Posterior cingulate gyrus (tissue), 11 donors: ENCODE measurements at regions not wholly inside any gene's neighbourhood (a gene's known extent, or its start where the extent isn't known, plus 50 kb on each side); places are given as distances from the start of the nearest gene placed in this dataset.
"Not testable (repeated sequence)": the region's sequence is repeated elsewhere in the genome, so short reads cannot be mapped to it uniquely, and the experiment has no call there.

ENCODE experiments used
- DNase-seq, 10 donors: peaks; one replicate each; pipeline versions ENCODE4 v3.0.0 to v3.0.0-alpha.2; 2020 to 2021; ENCODE audit warnings: mixed read lengths in 3 of 10
- intact Hi-C: fragments of 100-400 bp; cut with DNase I; formaldehyde crosslinking; loops from one replicate; pipeline ENCODE4 v1.15.1; 2023

- no peak for DNase-seq
- intact Hi-C loops: no loop called here
Measured at GRCh38 chr3:4139462-4140140, 163.6 kb upstream of the SETMAR start.

GRCh38 chr3:4140921-4141320, 162.2 kb upstream of the SETMAR start:
- intact Hi-C loops: no loop called here
- no peak for DNase-seq

DNA sequence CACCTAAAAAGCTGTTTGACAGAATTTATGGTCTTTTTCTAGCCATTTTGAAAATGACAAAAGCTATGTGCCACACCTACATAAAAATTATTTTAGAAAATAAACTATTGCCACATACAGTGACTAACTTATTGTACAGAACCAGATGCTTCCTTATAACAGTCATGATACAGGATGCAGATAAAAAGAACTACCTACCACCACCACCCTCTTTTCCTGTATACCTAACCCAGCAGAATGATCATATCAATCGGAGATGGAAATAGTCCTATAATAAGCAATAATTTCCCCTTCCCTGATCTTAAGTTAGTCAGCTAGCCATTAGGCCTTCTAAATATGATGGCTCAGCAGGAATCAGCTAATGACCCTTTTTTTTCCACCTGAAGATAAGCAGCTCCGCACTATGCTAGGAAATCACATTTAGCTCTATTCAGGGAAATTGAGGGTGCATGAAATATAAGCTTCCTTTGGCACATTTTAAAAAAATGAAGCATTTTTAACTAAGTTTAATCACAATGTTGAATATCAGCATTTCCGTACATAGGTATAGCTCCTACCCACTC, 155.5 kb upstream of the SETMAR start:
- no peak for DNase-seq
- intact Hi-C loops: no loop called here

DNA sequence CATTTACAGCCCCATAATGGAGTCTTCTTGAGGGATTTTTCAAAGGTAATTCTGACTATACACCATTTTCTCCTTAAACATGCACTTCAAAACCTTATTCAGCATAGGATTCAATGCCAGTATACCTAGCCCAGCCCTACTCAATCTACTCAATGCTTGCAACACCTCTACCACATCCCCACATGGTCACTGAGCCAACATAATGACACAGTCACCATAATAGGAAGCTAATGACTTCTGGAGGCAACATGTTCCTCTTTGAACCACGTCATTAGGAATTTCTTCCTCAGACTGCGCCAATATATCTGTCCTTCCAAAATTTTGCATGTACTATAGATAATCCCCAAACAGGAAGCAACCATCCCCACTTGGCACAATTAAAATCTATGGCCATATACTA, 153.9 kb upstream of the SETMAR start:
- intact Hi-C loops: no loop called here
- no peak for DNase-seq

GRCh38 chr3:4150816-4151215, 152.4 kb upstream of the SETMAR start:
- intact Hi-C loops: no loop called here
- DNase-seq: no peak

DNA sequence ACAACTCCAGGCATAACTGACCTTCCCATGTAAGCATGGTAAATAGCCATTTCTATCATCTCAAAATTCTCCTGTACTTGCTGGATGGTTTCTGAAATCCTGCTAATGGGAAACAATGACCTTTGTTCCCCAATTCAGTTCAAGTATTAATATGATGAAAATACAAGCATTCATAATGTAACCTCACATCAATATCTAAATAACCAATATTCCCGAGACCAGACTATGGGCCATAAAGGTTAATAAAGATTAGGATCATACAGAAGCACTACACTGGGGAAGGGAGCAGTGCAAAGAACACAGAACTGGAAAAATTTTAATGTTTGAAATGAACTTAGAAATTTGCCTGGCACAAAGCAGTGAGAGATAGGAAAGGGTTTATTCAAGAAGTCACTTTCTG, 151.3 kb upstream of the SETMAR start:
- DNase-seq: no peak
- intact Hi-C loops: no loop called here

DNA sequence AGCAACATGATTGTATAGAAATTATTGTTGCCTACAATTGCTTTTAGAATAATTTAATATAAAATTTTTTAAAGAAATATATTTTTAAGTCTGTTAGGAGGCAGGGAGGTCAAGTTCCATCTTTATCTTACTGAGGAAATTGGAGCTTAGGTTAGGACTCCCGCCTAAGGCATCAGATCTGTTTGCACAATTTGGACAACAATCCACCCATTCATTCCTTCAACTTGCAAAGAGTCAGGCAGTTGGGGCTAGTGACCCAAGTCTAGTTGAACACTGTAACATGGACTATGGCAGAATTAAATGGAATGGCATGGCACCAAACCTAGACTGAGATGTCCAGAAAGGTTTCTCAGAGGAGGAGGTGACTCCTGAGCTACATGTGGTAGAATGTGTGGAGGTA, 149.4 kb upstream of the SETMAR start:
- intact Hi-C loops: no loop called here
- no peak for DNase-seq

- intact Hi-C loops: no loop called here
- DNase-seq: no peak
Measured at GRCh38 chr3:4158329-4158728, 144.8 kb upstream of the SETMAR start.

GRCh38 chr3:4162096-4162495, 141.1 kb upstream of the SETMAR start:
- DNase-seq: no peak

GRCh38 chr3:4163011-4163410, 140.2 kb upstream of the SETMAR start:
- intact Hi-C loops: no loop called here

More at GRCh38 chr3:4162096-4162495, 141.1 kb upstream of the SETMAR start:
- intact Hi-C loops: no loop called here

DNA sequence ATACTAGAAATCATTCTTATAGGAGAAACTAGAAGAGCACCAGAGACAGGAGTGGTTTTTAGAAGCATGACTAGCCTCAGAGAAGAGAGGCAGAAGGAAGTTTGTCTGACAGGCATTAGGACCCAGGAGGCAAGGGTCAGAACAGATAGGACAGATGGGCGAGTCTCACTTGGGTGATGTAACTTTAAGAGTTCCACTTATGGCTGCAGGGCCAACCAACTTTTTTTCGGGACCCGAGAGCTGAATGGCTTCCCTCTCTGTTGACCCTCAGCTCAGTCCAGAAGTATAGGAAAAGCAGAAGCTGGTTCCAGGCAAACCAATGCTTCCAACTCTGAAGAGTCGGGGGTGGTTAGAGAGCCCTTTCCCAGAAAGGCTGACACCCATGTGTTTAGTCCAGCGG, 136.6 kb upstream of the SETMAR start:
- DNase-seq: no peak
- intact Hi-C loops: no loop called here

More at GRCh38 chr3:4163011-4163410, 140.2 kb upstream of the SETMAR start:
- no peak for DNase-seq

- intact Hi-C loops, DNase-seq: not testable (repeated sequence)
Measured at GRCh38 chr3:4167230-4167629, 135.9 kb upstream of the SETMAR start.

DNA sequence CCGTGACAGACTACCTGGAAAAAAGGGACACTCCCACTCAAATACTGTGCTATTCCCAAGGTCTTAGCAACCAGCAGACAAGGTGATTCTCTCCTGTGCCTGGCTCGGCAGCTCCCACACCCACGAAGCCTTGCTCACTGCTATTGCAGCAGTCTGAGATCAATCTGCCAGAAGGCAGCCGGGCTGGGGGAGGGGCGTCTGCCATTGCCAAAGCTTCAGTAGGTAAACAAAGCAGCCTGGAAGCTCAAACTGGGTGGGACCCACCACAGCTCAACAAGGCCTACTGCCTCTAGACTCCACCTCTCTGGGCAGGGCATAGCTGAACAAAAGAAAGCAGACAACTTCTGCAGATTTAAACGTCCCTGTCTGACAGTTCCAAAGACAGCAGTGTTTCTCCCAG, 128.4 kb upstream of the SETMAR start:
- intact Hi-C loops: no loop called here
- DNase-seq: no peak

DNA sequence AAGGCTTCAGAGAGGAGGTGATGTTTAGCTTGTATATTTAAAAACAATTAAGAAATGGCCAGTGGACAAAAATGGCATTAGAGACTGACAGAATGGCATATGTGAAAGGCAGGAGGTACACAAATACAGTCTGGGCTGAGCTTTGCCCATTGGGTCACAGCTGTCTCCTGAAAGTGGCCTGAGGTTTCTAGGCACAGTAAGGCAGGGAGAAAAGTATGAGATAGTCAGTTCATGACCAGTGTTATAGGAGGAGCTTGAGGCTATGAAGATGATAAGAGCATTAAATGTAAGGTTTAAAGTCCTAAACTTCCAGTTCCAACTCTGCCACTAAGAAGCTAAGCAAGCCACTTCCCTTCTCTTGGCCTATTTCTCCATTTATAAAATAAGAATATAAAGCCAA, 111.2 kb upstream of the SETMAR start:
- no peak for DNase-seq
- intact Hi-C loops: no loop called here

DNA sequence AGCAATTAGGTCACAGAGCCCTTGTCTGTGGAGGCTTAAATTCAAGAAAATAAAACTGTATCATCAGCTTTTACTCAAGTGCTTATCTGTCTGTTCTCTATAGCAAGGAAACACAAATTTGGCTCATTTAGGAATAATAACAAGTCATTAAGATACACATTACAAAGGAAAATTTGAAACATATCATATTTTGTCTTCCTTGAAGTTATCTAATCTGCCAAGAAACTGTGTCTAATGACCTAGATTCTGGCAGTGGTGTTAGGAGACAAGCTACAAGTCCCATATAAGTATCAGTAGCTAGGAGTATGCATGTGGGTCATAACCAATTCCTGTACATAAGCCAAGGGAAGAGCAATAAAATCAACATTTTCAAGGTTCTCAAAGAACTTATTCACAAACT, 108.2 kb upstream of the SETMAR start:
- intact Hi-C loops: no loop called here
- DNase-seq: no peak

DNA sequence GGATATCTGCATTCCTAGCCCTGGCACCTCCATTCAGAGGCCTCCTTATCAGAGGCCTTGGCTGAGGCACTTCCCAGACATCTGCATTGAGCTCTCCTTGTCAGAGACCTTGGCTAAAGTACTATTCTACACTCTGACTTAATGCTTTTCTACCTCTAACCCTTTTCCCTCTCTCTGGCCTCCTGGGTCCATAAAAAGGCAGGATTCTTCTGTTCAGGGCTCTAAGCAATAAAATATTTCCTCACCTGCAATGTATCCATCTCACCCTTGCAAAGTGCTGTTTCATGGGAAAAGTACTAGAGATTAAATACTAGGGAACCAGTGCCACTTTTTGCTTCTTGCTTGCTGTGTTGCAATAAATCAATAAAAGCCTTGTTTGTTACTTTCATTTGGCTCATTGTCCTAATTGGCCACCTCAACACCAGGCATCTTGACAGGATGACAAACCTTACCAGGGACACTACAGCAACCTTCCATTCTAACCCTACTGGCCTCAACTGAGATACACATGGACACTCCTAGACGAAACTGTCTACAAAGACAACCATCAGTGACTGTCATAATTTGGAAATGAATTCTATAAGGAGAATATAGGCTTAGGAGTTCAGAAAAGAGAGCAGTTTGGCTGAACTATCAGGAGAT, 106.5 kb upstream of the SETMAR start:
- no peak for DNase-seq
- intact Hi-C loops: no loop called here

DNA sequence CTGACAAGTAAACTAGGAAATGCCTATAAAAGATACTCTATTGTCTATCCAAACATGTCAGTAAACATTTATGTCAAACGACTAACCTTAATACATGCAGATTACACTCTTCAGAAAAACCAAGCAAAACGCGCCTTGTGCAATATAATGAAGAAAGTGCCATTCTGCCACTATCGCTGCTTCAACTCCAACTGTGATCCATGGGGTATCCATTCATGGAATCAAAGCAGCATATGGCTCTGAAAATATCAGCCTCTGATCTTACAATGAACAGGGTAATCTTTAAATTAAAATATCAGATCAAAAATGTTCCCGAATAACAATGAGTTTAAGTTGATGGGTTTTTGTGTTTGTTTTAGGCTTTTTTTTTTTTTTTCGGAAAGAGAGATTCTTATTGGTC, 105.5 kb upstream of the SETMAR start:
- peak in 1 of 10 donors; percentile 11 for DNase-seq
- intact Hi-C loops: no loop called here

- intact Hi-C loops: no loop called here
- DNase-seq: no peak
Measured at GRCh38 chr3:4198491-4198890, 104.7 kb upstream of the SETMAR start.

GRCh38 chr3:4204776-4205175, 98.4 kb upstream of the SETMAR start:
- DNase-seq, intact Hi-C loops: not testable (repeated sequence)

DNA sequence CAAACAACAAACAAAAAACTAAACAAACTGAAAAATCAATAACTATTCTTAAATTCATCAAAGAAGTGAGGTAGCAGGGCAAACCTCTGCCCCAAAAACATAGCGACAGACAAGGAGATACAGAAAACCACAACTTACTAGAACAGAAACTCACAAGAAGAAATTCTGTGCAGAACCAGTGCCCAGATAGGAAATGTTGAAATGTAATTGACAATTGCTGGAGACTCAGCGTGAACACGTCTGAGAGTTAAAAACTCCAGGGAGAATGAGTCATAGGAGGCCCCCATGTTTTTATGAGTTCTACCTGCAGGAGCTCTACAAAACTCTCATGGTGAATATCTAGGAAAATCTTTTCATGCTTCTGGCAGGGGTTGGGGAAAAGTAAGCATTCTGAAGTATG, 95.5 kb upstream of the SETMAR start:
- intact Hi-C loops: no loop called here
- no peak for DNase-seq

- intact Hi-C loops: no loop called here
- DNase-seq: no peak
Measured at GRCh38 chr3:4208556-4208955, 94.6 kb upstream of the SETMAR start.

DNA sequence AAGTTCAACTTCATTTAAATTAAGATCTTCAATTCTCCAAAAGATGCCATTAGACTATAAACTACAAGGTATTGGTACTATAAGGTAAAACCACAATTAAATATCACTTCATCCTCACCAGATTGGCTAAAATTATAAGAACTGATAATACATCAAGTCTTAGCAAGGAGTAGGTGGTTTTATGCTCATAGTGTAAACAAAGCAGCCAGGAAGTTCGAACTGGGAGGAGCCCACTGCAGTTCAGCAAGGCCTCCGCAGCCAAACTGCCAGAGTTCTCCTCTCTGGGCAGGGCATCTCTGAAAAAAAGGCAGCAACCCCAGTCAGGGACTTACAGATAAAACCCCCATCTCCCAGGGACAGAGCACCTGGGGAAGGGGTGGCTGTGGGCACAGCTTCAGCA, 91.6 kb upstream of the SETMAR start:
- no peak for DNase-seq
- intact Hi-C loops: no loop called here
